ENCODE measurements at regions not wholly inside any gene's neighbourhood (a gene's known extent, or its start where the extent isn't known, plus 50 kb on each side); places are given as distances from the start of the nearest gene placed in this dataset.

GRCh38 chr20:6623989-6624388 lies 143.5 kb upstream of the BMP2 start:
- Histone ChIP-seq H3K27me3 (ENCODE audit: control insufficient read depth in 4 of 4, insufficient read depth in 4 of 4, low read length in 3 of 4) (no peaks in the 10 kb centered on the region), H3K4me1 (ENCODE audit: control insufficient read depth in 4 of 4, insufficient read depth in 4 of 4, low read length in 3 of 4) (peaks cover 0 to 7% (median 0%) of the 10 kb centered on the region in 4 donors), H3K9me3 (ENCODE audit: control insufficient read depth in 4 of 4, low read length in 3 of 4) (peaks cover 0 to 1% (median 0%) of the 10 kb centered on the region in 4 donors), H3K27ac (ENCODE audit: low read depth in 1 of 2, low read length in 2 of 2) (peak overlapping the region; percentile 78 to 81), H3K36me3 (ENCODE audit: control insufficient read depth in 4 of 4, insufficient read depth in 3 of 4, low read depth in 1 of 4, low read length in 3 of 4) (no peaks in the 10 kb centered on the region), H3K4me3 (ENCODE audit: low read depth in 1 of 3, low read length in 3 of 3) (peak overlapping the region in 1 of 3 donors; percentile 3), H3K9ac (ENCODE audit: low read depth in 1 of 2, low read length in 2 of 2) (peak overlapping the region in 1 of 2 donors; percentile 69)
- TF ChIP-seq EGR1 (IDR thresholded peaks at IDR 0.05; ENCODE audit: low read depth in 2 of 2) (peak in 1 of 2 donors; percentile 32), NR2F2 (IDR thresholded peaks at IDR 0.05) (peak; percentile 66), GABPA (IDR thresholded peaks at IDR 0.05 in 1 of 2, conservative IDR thresholded peaks at IDR 0.05 in 1 of 2) (peak; percentile 39 to 75), FOXA2 (IDR thresholded peaks at IDR 0.05) (peak; percentile 42), YY1 (IDR thresholded peaks at IDR 0.05) (peak; percentile 52), ATF3 (IDR thresholded peaks at IDR 0.05) (no peak), REST (IDR thresholded peaks at IDR 0.05) (peak; percentile 86), SP1 (IDR thresholded peaks at IDR 0.05) (peak; percentile 85), MAX (IDR thresholded peaks at IDR 0.05) (peak; percentile 39), RXRA (IDR thresholded peaks at IDR 0.05) (peak; percentile 83), JUND (IDR thresholded peaks at IDR 0.05) (peak in 1 of 2 donors; percentile 50), FOXA1 (IDR thresholded peaks at IDR 0.05) (no peak), HNF4A (conservative IDR thresholded peaks at IDR 0.05) (peak; percentile 72 to 82), ZBTB33 (IDR thresholded peaks at IDR 0.05) (peak; percentile 50), HNF4G (IDR thresholded peaks at IDR 0.05) (no peak), RAD21 (IDR thresholded peaks at IDR 0.05) (peak; percentile 26 to 56), TAF1 (conservative IDR thresholded peaks at IDR 0.05) (peak; percentile 88), CTCF (IDR thresholded peaks at IDR 0.05; ENCODE audit: low read depth, low read length, missing input control) (no peak)
- WGBS = 11% methylated on average over 3 of the region's 3 CpGs
- peak; percentile 41 for DNase-seq (ENCODE audit: low spot score)
